ENCODE measurements at regions not wholly inside any gene's neighbourhood (a gene's known extent, or its start where the extent isn't known, plus 50 kb on each side); places are given as distances from the start of the nearest gene placed in this dataset.

DNA sequence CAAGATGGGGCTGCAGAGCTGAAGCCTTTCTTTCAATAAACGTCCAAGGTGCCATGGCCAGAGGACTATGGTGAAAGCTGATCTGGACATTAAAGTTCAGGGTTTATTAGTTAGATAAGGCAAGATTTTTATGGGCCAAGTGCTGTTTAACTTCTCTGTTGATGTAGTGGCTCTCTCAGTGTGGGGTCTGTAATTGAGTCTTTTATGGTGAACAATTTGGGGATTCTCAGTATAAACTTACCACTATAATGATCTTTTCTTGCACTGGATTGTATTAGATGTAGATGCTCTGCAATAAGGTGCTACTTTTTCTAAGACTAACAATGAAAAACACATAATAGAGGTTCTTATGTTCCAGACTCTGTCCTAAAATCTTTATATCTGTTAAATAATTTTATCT is 190.1 kb upstream of the KLF12 start:
- no peak overlapping the region for H3K4me3 ChIP-seq (ENCODE audit: low read length)

DNA sequence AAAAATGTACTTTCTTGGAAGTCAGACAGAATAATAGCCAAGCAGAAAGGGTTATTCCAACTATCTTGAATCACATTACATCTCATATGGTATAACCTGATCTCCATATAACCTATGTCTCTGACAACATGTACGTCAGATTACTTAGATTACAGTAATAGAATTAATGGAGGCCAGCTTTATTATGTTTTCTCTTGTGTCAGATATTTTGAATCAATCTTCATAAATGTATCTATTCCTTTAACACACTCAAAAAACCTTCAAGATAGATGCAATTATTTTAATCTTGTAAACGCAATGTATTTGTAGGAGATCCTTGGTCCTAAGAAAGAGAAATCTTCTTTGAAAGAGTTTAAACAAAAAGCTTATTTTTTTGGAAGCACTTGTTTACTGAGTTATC is 188.4 kb upstream of the KLF12 start:
- Histone ChIP-seq H3K27me3 (ENCODE audit: control insufficient read depth, low read length) (0 out of 2 replicates have a peak, but pooled peaks cover 3% of the 10 kb centered on the region), H3K4me2 (ENCODE audit: low read length) (no peak overlapping the region), H3K4me3 (ENCODE audit: low read length) (no peak overlapping the region), H3K9me2 (replicated peaks; ENCODE audit: control insufficient read depth, low read length) (no peaks in the 10 kb centered on the region), H3K27ac (ENCODE audit: low read depth, low read length) (no peak overlapping the region), H3K36me3 (ENCODE audit: control insufficient read depth, low read length) (no peaks in the 10 kb centered on the region), H4K20me1 (ENCODE audit: control insufficient read depth, insufficient read depth, low read depth, low read length) (no peaks in the 10 kb centered on the region), H3K4me1 (ENCODE audit: control insufficient read depth, low read length) (no peaks in the 10 kb centered on the region), H3K9me3 (ENCODE audit: control insufficient read depth, insufficient read depth, low read length) (no peaks in the 10 kb centered on the region), H3K79me2 (ENCODE audit: control insufficient read depth, low read length) (no peaks in the 10 kb centered on the region), H3F3A (ENCODE audit: control insufficient read depth, insufficient read depth) (no peaks in the 10 kb centered on the region)
- TF ChIP-seq, protein P1, sequence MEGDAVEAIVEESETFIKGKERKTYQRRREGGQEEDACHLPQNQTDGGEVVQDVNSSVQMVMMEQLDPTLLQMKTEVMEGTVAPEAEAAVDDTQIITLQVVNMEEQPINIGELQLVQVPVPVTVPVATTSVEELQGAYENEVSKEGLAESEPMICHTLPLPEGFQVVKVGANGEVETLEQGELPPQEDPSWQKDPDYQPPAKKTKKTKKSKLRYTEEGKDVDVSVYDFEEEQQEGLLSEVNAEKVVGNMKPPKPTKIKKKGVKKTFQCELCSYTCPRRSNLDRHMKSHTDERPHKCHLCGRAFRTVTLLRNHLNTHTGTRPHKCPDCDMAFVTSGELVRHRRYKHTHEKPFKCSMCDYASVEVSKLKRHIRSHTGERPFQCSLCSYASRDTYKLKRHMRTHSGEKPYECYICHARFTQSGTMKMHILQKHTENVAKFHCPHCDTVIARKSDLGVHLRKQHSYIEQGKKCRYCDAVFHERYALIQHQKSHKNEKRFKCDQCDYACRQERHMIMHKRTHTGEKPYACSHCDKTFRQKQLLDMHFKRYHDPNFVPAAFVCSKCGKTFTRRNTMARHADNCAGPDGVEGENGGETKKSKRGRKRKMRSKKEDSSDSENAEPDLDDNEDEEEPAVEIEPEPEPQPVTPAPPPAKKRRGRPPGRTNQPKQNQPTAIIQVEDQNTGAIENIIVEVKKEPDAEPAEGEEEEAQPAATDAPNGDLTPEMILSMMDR (IDR thresholded peaks at IDR 0.05; ENCODE audit: low read depth, low read length, poor library complexity, severe bottlenecking) = no peak
- no peak for TF ChIP-seq EZH2phosphoT487 (IDR thresholded peaks at IDR 0.05; ENCODE audit: borderline replicate concordance, low read length)

More for the DNA sequence above, 190.1 kb upstream of the KLF12 start:
- H3K79me2 ChIP-seq (ENCODE audit: control insufficient read depth, low read length) = no peaks in the 10 kb centered on the region
- H3K9me2 ChIP-seq (replicated peaks; ENCODE audit: control insufficient read depth, low read length) = no peaks in the 10 kb centered on the region
- H3K4me1 ChIP-seq (ENCODE audit: control insufficient read depth, low read length) = no peaks in the 10 kb centered on the region
- no peaks in the 10 kb centered on the region for H3K9me3 ChIP-seq (ENCODE audit: control insufficient read depth, insufficient read depth, low read length)
- no peaks in the 10 kb centered on the region for H3F3A ChIP-seq (ENCODE audit: control insufficient read depth, insufficient read depth)
- no peaks in the 10 kb centered on the region for H3K36me3 ChIP-seq (ENCODE audit: control insufficient read depth, low read length)
- TF ChIP-seq, protein P1 (IDR thresholded peaks at IDR 0.05; ENCODE audit: low read depth, low read length, poor library complexity, severe bottlenecking) = no peak
- no peak for TF ChIP-seq EZH2phosphoT487 (IDR thresholded peaks at IDR 0.05; ENCODE audit: borderline replicate concordance, low read length)
- 0 out of 2 replicates have a peak, but pooled peaks cover 3% of the 10 kb centered on the region for H3K27me3 ChIP-seq (ENCODE audit: control insufficient read depth, low read length)
- H3K27ac ChIP-seq (ENCODE audit: low read depth, low read length) = no peak overlapping the region
- H4K20me1 ChIP-seq (ENCODE audit: control insufficient read depth, insufficient read depth, low read depth, low read length) = no peaks in the 10 kb centered on the region
- H3K4me2 ChIP-seq (ENCODE audit: low read length) = no peak overlapping the region

DNA sequence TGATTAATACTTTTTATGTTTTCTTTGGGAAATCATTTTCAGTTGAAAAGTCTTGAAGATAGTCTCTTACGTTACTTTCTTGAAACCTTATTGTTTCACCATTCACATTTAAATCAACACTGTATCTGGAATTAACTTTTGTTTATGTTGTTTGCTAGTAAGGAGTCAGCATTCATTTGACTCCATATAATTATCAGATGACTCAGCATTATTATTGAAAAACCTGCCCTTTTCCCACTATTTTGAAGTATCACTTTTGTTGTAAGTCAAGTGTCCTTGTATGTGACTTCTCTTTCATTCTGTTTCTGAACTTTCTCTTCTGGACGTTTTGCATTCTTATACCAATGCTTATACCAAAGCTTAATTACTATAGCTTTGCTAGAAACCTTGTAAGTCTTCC is 186.1 kb upstream of the KLF12 start:
- 0 out of 2 replicates have a peak, but pooled peaks cover 1% of the 10 kb centered on the region for H3K27me3 ChIP-seq (ENCODE audit: control insufficient read depth, low read length)
- TF ChIP-seq, protein P1 (IDR thresholded peaks at IDR 0.05; ENCODE audit: low read depth, low read length, poor library complexity, severe bottlenecking) = no peak
- no peak for TF ChIP-seq EZH2phosphoT487 (IDR thresholded peaks at IDR 0.05; ENCODE audit: borderline replicate concordance, low read length)
- no peak overlapping the region for H3K27ac ChIP-seq (ENCODE audit: low read depth, low read length)
- H3K9me2 ChIP-seq (replicated peaks; ENCODE audit: control insufficient read depth, low read length) = no peaks in the 10 kb centered on the region
- no peaks in the 10 kb centered on the region for H3K36me3 ChIP-seq (ENCODE audit: control insufficient read depth, low read length)
- H3F3A ChIP-seq (ENCODE audit: control insufficient read depth, insufficient read depth) = no peaks in the 10 kb centered on the region
- no peaks in the 10 kb centered on the region for H3K4me1 ChIP-seq (ENCODE audit: control insufficient read depth, low read length)
- no peak overlapping the region for H3K4me3 ChIP-seq (ENCODE audit: low read length)
- H4K20me1 ChIP-seq (ENCODE audit: control insufficient read depth, insufficient read depth, low read depth, low read length) = no peaks in the 10 kb centered on the region
- H3K9me3 ChIP-seq (ENCODE audit: control insufficient read depth, insufficient read depth, low read length) = no peaks in the 10 kb centered on the region
- no peaks in the 10 kb centered on the region for H3K79me2 ChIP-seq (ENCODE audit: control insufficient read depth, low read length)
- H3K4me2 ChIP-seq (ENCODE audit: low read length) = no peak overlapping the region
